Osteoblast (primary cell): ENCODE measurements at regions not wholly inside any gene's neighbourhood (a gene's known extent, or its start where the extent isn't known, plus 50 kb on each side); places are given as distances from the start of the nearest gene placed in this dataset.

Experiments
- DNase-seq: peaks from one replicate; pipeline ENCODE4 v3.0.0; 2011; ENCODE audit warnings: low spot score, mixed read lengths; ENCODE audit not compliant: insufficient read length; ENCODE audit errors: missing footprints
- H2AFZ ChIP-seq: 2 replicates; pipeline ENCODE4 v1.6.0; 2011; ENCODE audit warnings: mild to moderate bottlenecking, low read length
- H3K27ac ChIP-seq: 2 replicates; pipeline ENCODE4 v1.5.1; 2011; ENCODE audit warnings: mild to moderate bottlenecking, low read depth, low read length, moderate library complexity
- H3K27me3 ChIP-seq: 2 replicates; pipeline ENCODE4 v1.6.0; 2012; ENCODE audit warnings: mild to moderate bottlenecking, control low read depth, inconsistent platforms, low read length, moderate library complexity; ENCODE audit not compliant: insufficient read depth
- H3K36me3 ChIP-seq: 2 replicates; pipeline ENCODE4 v1.5.1; 2011; ENCODE audit warnings: mild to moderate bottlenecking, low read length, control low read depth, moderate library complexity; ENCODE audit not compliant: insufficient read depth
- H3K4me1 ChIP-seq: 2 replicates; pipeline ENCODE4 v1.5.1; 2011; ENCODE audit warnings: mild to moderate bottlenecking, low read length, control low read depth, moderate library complexity; ENCODE audit not compliant: insufficient read depth
- H3K4me2 ChIP-seq: 2 replicates; pipeline ENCODE4 v1.6.0; 2011; ENCODE audit warnings: mild to moderate bottlenecking, low read length; ENCODE audit not compliant: insufficient read depth
- H3K4me3 ChIP-seq: fragments of 200-600 bp; sonication (generic); 3 replicates; pipeline ENCODE4 v1.5.1; 2012; ENCODE audit warnings: mild to moderate bottlenecking, low read length, inconsistent platforms; ENCODE audit not compliant: insufficient read depth
- H3K79me2 ChIP-seq: 2 replicates; pipeline ENCODE4 v1.6.0; 2012; ENCODE audit warnings: mild to moderate bottlenecking, low read length, control low read depth, inconsistent platforms; ENCODE audit not compliant: insufficient read depth
- H3K9me3 ChIP-seq: 2 replicates; pipeline ENCODE4 v1.5.1; 2011; ENCODE audit warnings: low read depth, low read length, control low read depth
- H4K20me1 ChIP-seq: 2 replicates; pipeline ENCODE4 v1.6.0; 2012; ENCODE audit warnings: mild to moderate bottlenecking, low read length, control low read depth; ENCODE audit not compliant: insufficient read depth
- TF ChIP-seq, protein P1 (sequence below): IDR thresholded peaks from 2 replicates; pipeline ENCODE4 v1.5.1; 2011; ENCODE audit warnings: mild to moderate bottlenecking, low read depth, low read length, moderate library complexity; ENCODE audit errors: extremely low read depth

DNA sequence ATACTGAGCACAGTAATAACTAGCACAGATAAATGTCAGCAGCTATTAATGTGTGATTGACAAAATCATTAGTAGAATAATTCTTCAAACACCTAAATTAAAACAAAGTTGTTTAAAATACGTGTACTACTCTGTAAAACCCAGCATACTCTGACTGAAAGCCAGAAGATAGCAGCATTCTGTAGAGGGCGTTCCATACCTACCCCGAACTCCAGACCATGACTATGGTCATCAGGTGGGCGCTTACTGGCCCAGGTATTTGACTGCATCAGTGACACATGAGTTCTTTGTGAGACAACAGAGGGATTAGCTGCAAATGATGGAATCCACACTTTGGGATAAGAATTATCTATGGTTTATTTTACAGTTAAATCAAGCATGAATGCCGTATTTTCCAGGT, 139.7 kb upstream of the POGK start:
- Histone ChIP-seq H3K27me3 (no peaks in the 10 kb centered on the region), H3K27ac (no peak overlapping the region), H3K4me2 (no peak overlapping the region), H3K9me3 (no peaks in the 10 kb centered on the region), H3K36me3 (no peaks in the 10 kb centered on the region), H2AFZ (no peak overlapping the region), H3K79me2 (no peaks in the 10 kb centered on the region), H3K4me1 (no peaks in the 10 kb centered on the region), H4K20me1 (no peaks in the 10 kb centered on the region), H3K4me3 (no peak overlapping the region)
- DNase-seq, result no peak
- TF ChIP-seq, protein P1, sequence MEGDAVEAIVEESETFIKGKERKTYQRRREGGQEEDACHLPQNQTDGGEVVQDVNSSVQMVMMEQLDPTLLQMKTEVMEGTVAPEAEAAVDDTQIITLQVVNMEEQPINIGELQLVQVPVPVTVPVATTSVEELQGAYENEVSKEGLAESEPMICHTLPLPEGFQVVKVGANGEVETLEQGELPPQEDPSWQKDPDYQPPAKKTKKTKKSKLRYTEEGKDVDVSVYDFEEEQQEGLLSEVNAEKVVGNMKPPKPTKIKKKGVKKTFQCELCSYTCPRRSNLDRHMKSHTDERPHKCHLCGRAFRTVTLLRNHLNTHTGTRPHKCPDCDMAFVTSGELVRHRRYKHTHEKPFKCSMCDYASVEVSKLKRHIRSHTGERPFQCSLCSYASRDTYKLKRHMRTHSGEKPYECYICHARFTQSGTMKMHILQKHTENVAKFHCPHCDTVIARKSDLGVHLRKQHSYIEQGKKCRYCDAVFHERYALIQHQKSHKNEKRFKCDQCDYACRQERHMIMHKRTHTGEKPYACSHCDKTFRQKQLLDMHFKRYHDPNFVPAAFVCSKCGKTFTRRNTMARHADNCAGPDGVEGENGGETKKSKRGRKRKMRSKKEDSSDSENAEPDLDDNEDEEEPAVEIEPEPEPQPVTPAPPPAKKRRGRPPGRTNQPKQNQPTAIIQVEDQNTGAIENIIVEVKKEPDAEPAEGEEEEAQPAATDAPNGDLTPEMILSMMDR, result no peak

DNA sequence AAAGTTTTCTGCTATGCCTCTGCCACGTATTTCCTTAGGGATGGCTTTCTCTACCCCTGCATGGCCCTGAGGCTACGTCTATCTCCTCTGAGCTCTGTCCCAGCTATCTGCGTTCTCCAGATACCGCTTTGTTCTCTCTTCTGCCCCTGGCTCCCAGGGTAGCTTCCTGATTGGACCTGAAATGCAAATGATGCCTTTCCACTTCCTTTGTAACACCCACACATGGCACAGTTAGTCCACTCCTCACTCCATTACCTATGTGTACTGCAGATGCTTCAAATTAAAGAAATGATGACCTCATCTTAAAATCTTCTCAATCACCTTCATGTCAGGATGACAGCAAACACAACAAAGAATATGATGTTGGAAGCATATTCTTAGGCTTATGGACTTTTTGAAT, 138.6 kb upstream of the POGK start:
- H3K4me2 ChIP-seq, result no peak overlapping the region
- no peak for DNase-seq
- H3K4me3 ChIP-seq, result no peak overlapping the region
- no peaks in the 10 kb centered on the region for H3K9me3 ChIP-seq
- TF ChIP-seq, protein P1, result no peak
- no peak overlapping the region for H2AFZ ChIP-seq
- H3K27ac ChIP-seq, result no peak overlapping the region
- H3K4me1 ChIP-seq, result no peaks in the 10 kb centered on the region
- H4K20me1 ChIP-seq, result no peaks in the 10 kb centered on the region
- H3K27me3 ChIP-seq, result no peaks in the 10 kb centered on the region
- H3K36me3 ChIP-seq, result no peaks in the 10 kb centered on the region
- no peaks in the 10 kb centered on the region for H3K79me2 ChIP-seq

DNA sequence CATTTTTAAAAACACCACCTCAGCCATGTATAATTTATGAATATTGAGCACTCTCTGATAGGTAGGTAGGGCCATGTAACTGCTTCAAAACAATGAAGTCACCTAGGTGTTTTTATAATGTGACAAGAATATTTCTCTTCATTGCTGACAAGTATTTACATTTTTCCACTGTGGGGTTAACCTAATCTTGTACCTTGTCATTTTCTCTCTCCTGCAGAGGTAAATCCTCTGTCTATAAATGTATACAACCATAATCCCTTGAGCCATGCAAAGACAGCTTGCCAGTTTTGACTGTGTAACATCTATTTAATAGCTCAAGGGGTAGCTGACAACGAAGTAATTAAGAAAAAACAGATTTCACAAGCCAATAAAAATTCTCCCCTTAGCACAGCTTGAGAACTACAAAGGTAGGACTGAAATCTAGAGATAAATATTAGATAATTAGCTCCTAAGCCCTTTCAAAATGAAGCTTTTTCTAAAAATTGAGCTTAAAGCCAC, 137.6 kb upstream of the POGK start:
- H3K27me3 ChIP-seq, result no peaks in the 10 kb centered on the region
- H3K27ac ChIP-seq, result no peak overlapping the region
- H3K36me3 ChIP-seq, result no peaks in the 10 kb centered on the region
- H3K4me1 ChIP-seq, result no peaks in the 10 kb centered on the region
- no peak for DNase-seq
- no peak overlapping the region for H3K4me2 ChIP-seq
- no peaks in the 10 kb centered on the region for H3K79me2 ChIP-seq
- H3K9me3 ChIP-seq, result no peaks in the 10 kb centered on the region
- TF ChIP-seq, protein P1, result no peak
- no peaks in the 10 kb centered on the region for H4K20me1 ChIP-seq
- H3K4me3 ChIP-seq, result no peak overlapping the region
- H2AFZ ChIP-seq, result no peak overlapping the region

DNA sequence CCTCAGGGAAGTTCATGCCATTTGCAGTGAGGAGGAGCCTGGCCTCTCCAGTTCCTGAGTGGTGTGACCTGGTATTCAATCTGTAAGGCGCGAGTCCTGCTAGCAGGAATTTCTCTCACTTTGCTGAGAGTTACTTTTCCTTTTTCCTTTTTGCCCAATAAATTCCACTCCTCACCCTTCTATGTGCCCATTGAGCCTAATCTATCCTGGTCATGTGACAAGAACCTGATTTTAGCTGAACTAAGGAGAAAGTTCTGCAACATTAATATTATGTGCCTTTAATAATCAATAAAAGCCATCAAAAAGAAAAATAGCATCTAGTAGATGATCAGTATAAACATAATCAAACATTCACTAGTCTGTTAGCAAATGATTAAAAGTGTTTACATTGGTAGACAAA, 136.1 kb upstream of the POGK start:
- H3K79me2 ChIP-seq, result no peaks in the 10 kb centered on the region
- no peaks in the 10 kb centered on the region for H4K20me1 ChIP-seq
- no peak for DNase-seq
- no peak overlapping the region for H2AFZ ChIP-seq
- no peaks in the 10 kb centered on the region for H3K9me3 ChIP-seq
- H3K4me3 ChIP-seq, result no peak overlapping the region
- TF ChIP-seq, protein P1, result no peak
- H3K4me1 ChIP-seq, result no peaks in the 10 kb centered on the region
- no peaks in the 10 kb centered on the region for H3K36me3 ChIP-seq
- no peak overlapping the region for H3K27ac ChIP-seq
- no peak overlapping the region for H3K4me2 ChIP-seq
- no peaks in the 10 kb centered on the region for H3K27me3 ChIP-seq
